MM.1S (cell line): ENCODE measurements at regions not wholly inside any gene's neighbourhood (a gene's known extent, or its start where the extent isn't known, plus 50 kb on each side); places are given as distances from the start of the nearest gene placed in this dataset.

ENCODE experiments used
- DNase-seq: peaks from one replicate; pipeline ENCODE4 v3.0.0-alpha.2; 2015
- H2AFZ ChIP-seq: fragments of 300-600 bp; sonication (generic); 2 replicates; pipeline ENCODE4 v1.6.0; 2016; ENCODE audit warnings: antibody characterized with exemption, low read length
- H3F3A ChIP-seq: fragments of 300-600 bp; sonication (generic); 2 replicates; pipeline ENCODE4 v1.6.1; 2016; ENCODE audit warnings: mild to moderate bottlenecking, antibody characterized with exemption, low read length, moderate library complexity, mixed read lengths; ENCODE audit not compliant: insufficient read depth
- H3K27ac ChIP-seq: fragments of 300-600 bp; sonication (generic); 2 replicates; pipeline ENCODE4 v1.5.1; 2016; ENCODE audit warnings: mild to moderate bottlenecking, low read length
- H3K27me3 ChIP-seq: fragments of 300-600 bp; sonication (generic); replicated peaks from 2 replicates; pipeline ENCODE4 v1.6.0; 2016; ENCODE audit warnings: low read length; ENCODE audit not compliant: insufficient read depth
- H3K36me3 ChIP-seq: fragments of 300-600 bp; sonication (generic); replicated peaks from 2 replicates; pipeline ENCODE4 v1.6.1; 2016; ENCODE audit warnings: mild to moderate bottlenecking, low read length, mixed read lengths; ENCODE audit not compliant: insufficient read depth
- H3K4me1 ChIP-seq: fragments of 300-600 bp; sonication (generic); 2 replicates; pipeline ENCODE4 v1.6.1; 2016; ENCODE audit warnings: low read length, mixed read lengths
- H3K4me2 ChIP-seq: fragments of 300-600 bp; sonication (generic); 2 replicates; pipeline ENCODE4 v1.6.0; 2016; ENCODE audit warnings: low read depth, low read length
- H3K4me3 ChIP-seq: fragments of 300-600 bp; sonication (generic); 2 replicates; pipeline ENCODE4 v1.5.1; 2016; ENCODE audit warnings: low read length, mixed read lengths
- H3K79me2 ChIP-seq: fragments of 300-600 bp; sonication (generic); 2 replicates; pipeline ENCODE4 v1.6.1; 2016; ENCODE audit warnings: mixed run types, low read length, mixed read lengths
- H3K9ac ChIP-seq: fragments of 300-600 bp; sonication (generic); 2 replicates; pipeline ENCODE4 v1.6.1; 2016; ENCODE audit warnings: low read length, mixed read lengths
- H3K9me2 ChIP-seq: fragments of 300-600 bp; sonication (generic); replicated peaks from 2 replicates; pipeline ENCODE4 v1.6.1; 2016; ENCODE audit warnings: mild to moderate bottlenecking, low read length, mixed read lengths; ENCODE audit not compliant: insufficient read depth
- H3K9me3 ChIP-seq: fragments of 300-600 bp; sonication (generic); replicated peaks from 2 replicates; pipeline ENCODE4 v1.6.1; 2016; ENCODE audit warnings: mild to moderate bottlenecking, low read length, mixed read lengths; ENCODE audit not compliant: insufficient read depth
- H4K20me1 ChIP-seq: fragments of 300-600 bp; sonication (generic); 2 replicates; pipeline ENCODE4 v1.6.1; 2016; ENCODE audit warnings: mild to moderate bottlenecking, low read length, moderate library complexity, mixed read lengths; ENCODE audit not compliant: insufficient read depth
- EZH2 ChIP-seq: fragments of 300-600 bp; sonication (generic); optimal IDR thresholded peaks from 2 replicates; pipeline ENCODE3; 2017; ENCODE audit warnings: low read depth, mild to moderate bottlenecking, antibody characterized with exemption, low read length, mixed read lengths
- EZH2phosphoT487 ChIP-seq: fragments of 300-600 bp; sonication (generic); IDR thresholded peaks from 2 replicates; pipeline ENCODE4 v1.6.1; 2018; ENCODE audit warnings: antibody characterized with exemption, low read length
- TF ChIP-seq, protein P1 (sequence below): fragments of 300-600 bp; sonication (generic); IDR thresholded peaks from 2 replicates; pipeline ENCODE4 v1.5.1; 2016; ENCODE audit warnings: antibody characterized with exemption, low read length, mixed read lengths

DNA sequence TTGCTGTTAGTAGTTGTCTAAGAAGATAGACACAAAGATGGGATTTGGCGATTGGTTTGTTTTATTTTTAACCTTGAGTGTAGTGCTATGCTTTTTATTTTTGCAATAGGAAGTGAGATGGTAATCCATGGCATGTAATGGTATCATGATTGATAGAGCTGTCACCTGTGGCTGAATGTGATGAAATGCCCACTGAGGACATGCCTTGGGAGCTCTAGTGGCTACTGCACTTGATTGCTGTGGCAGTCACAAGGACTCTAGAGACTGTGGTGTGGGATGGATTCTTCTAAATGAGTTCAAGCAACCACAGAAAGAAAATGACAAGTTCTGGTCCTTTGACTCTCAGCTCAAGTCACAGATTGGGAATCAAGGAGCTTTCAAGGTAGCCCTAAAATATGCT lies 139.4 kb downstream of the CYRIA start:
- no peak overlapping the region for H2AFZ ChIP-seq
- no peak for DNase-seq
- H3K4me3 ChIP-seq, result no peak overlapping the region
- no peaks in the 10 kb centered on the region for H3K27me3 ChIP-seq
- no peak overlapping the region for H3K9ac ChIP-seq
- no peaks in the 10 kb centered on the region for H3F3A ChIP-seq
- no peaks in the 10 kb centered on the region for H3K4me1 ChIP-seq
- H3K9me2 ChIP-seq, result no peaks in the 10 kb centered on the region
- no peak for TF ChIP-seq EZH2phosphoT487
- TF ChIP-seq EZH2, result no peak
- TF ChIP-seq, protein P1, sequence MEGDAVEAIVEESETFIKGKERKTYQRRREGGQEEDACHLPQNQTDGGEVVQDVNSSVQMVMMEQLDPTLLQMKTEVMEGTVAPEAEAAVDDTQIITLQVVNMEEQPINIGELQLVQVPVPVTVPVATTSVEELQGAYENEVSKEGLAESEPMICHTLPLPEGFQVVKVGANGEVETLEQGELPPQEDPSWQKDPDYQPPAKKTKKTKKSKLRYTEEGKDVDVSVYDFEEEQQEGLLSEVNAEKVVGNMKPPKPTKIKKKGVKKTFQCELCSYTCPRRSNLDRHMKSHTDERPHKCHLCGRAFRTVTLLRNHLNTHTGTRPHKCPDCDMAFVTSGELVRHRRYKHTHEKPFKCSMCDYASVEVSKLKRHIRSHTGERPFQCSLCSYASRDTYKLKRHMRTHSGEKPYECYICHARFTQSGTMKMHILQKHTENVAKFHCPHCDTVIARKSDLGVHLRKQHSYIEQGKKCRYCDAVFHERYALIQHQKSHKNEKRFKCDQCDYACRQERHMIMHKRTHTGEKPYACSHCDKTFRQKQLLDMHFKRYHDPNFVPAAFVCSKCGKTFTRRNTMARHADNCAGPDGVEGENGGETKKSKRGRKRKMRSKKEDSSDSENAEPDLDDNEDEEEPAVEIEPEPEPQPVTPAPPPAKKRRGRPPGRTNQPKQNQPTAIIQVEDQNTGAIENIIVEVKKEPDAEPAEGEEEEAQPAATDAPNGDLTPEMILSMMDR, result no peak
- H3K4me2 ChIP-seq, result no peak overlapping the region
- no peaks in the 10 kb centered on the region for H3K36me3 ChIP-seq
- H4K20me1 ChIP-seq, result no peaks in the 10 kb centered on the region
- no peaks in the 10 kb centered on the region for H3K79me2 ChIP-seq
- H3K9me3 ChIP-seq, result no peaks in the 10 kb centered on the region
- no peak overlapping the region for H3K27ac ChIP-seq

DNA sequence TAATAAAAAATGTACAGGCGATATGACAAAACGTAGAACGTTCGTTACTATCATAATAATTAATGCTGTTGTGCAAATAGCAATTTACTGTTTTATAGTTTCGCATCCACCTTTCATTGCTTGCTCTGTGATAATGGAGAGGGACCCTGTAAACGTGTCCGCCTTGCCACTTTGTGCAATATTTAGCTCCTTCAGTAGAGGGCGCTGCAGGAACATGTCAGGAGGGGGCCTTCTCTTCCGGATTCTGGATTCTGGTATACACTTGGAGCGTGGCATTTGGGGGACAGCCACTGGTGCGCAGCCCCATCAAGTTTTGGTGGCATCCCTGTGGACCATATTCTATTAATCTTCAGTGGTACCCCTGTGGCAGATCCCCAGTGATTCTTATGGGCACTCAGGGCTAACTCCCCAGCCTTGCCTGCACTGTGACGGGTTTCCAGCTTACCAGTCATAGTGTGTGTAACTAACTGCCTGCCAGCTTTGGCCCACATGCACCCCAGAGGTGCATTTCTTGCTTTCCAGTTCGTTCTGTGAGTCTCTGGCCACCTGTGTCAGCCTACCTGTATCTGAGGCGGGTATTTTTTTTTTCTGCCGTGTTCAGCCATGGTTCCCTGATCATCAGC lies 140.3 kb downstream of the CYRIA start:
- H2AFZ ChIP-seq, result no peak overlapping the region
- no peaks in the 10 kb centered on the region for H3K4me1 ChIP-seq
- H3F3A ChIP-seq, result no peaks in the 10 kb centered on the region
- H3K4me2 ChIP-seq, result no peak overlapping the region
- peak; percentile 7 for DNase-seq
- no peaks in the 10 kb centered on the region for H3K9me2 ChIP-seq
- no peak overlapping the region for H3K27ac ChIP-seq
- no peak for TF ChIP-seq EZH2
- TF ChIP-seq, protein P1, result peak; percentile 36
- H3K36me3 ChIP-seq, result no peaks in the 10 kb centered on the region
- no peak overlapping the region for H3K9ac ChIP-seq
- H3K4me3 ChIP-seq, result no peak overlapping the region
- H3K27me3 ChIP-seq, result no peaks in the 10 kb centered on the region
- no peaks in the 10 kb centered on the region for H3K9me3 ChIP-seq
- H4K20me1 ChIP-seq, result no peaks in the 10 kb centered on the region
- no peaks in the 10 kb centered on the region for H3K79me2 ChIP-seq

DNA sequence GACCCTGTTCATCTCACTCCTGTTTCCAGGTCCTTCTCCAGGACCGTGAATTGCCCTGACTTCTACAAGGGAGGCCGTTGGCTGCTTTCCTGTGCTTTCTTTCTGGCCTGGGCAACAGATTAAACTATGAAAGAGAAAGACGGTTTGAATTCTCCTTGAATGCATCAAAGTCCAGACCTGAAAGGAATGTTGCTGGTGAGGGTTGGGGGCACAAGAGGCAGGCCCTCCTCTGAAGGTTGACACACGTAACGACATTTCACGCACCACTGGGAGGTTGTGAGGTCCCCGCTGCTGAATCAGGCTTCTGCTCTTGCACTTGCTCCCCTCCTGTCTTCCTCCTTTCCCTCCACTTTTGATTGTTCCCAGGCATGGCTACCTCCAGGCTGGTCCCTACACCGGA lies 141.9 kb downstream of the CYRIA start:
- H3K9me3 ChIP-seq, result no peaks in the 10 kb centered on the region
- H3F3A ChIP-seq, result no peaks in the 10 kb centered on the region
- no peak overlapping the region for H3K4me2 ChIP-seq
- no peak overlapping the region for H3K9ac ChIP-seq
- H4K20me1 ChIP-seq, result no peaks in the 10 kb centered on the region
- H3K27ac ChIP-seq, result no peak overlapping the region
- no peak overlapping the region for H2AFZ ChIP-seq
- TF ChIP-seq, protein P1, result no peak
- TF ChIP-seq EZH2 (no peak), EZH2phosphoT487 (no peak)
- no peak for DNase-seq
- no peak overlapping the region for H3K4me3 ChIP-seq
- no peaks in the 10 kb centered on the region for H3K9me2 ChIP-seq
- H3K36me3 ChIP-seq, result no peaks in the 10 kb centered on the region
- no peaks in the 10 kb centered on the region for H3K27me3 ChIP-seq
- no peaks in the 10 kb centered on the region for H3K79me2 ChIP-seq
- no peaks in the 10 kb centered on the region for H3K4me1 ChIP-seq
